ENCODE measurements at regions not wholly inside any gene's neighbourhood (a gene's known extent, or its start where the extent isn't known, plus 50 kb on each side); places are given as distances from the start of the nearest gene placed in this dataset.

- Histone ChIP-seq H3K4me1 (peaks cover 0 to 17% (median 0%) of the 10 kb centered on the region in 3 donors), H3K9me3 (no peaks in the 10 kb centered on the region), H3K27me3 (peaks cover 26% of the 10 kb centered on the region), H3K4me3 (no peak overlapping the region), H3K27ac (no peak overlapping the region), H3K36me3 (no peaks in the 10 kb centered on the region)
- 7 to 17% methylated on average over 4 of the region's 4 CpGs for WGBS, 2 donors (ENCODE audit: low coverage in 1 of 2)
- no peak for ATAC-seq
- TF ChIP-seq CTCF (IDR thresholded peaks at IDR 0.05): no peak
- TF ChIP-seq POLR2A (IDR thresholded peaks at IDR 0.05): no peak
- TF ChIP-seq POLR2AphosphoS5 (IDR thresholded peaks at IDR 0.05): no peak
- TF ChIP-seq EP300 (IDR thresholded peaks at IDR 0.05): no peak
Measured at GRCh38 chr10:131436458-131436857, 124.9 kb upstream of the TCERG1L start.

GRCh38 chr10:131437556-131438475 lies 126.3 kb upstream of the TCERG1L start:
- peaks cover 17% of the 10 kb centered on the region for H3K27me3 ChIP-seq
- 86 to 94% methylated on average over 4 to 6 of the region's 13 CpGs for WGBS, 2 donors (ENCODE audit: low coverage in 1 of 2)
- TF ChIP-seq POLR2AphosphoS5 (IDR thresholded peaks at IDR 0.05): no peak
- no peak for TF ChIP-seq CTCF (IDR thresholded peaks at IDR 0.05)
- no peak for TF ChIP-seq POLR2A (IDR thresholded peaks at IDR 0.05)
- no peak for TF ChIP-seq EP300 (IDR thresholded peaks at IDR 0.05)
- H3K4me3 ChIP-seq: no peak overlapping the region
- ATAC-seq: no peak
- no peaks in the 10 kb centered on the region for H3K9me3 ChIP-seq
- H3K27ac ChIP-seq: no peak overlapping the region
- H3K4me1 ChIP-seq: peaks cover 0 to 17% (median 0%) of the 10 kb centered on the region in 3 donors
- no peaks in the 10 kb centered on the region for H3K36me3 ChIP-seq

- H3K27me3 ChIP-seq: peaks cover 25% of the 10 kb centered on the region
- H3K36me3 ChIP-seq: no peaks in the 10 kb centered on the region
- no peak overlapping the region for H3K4me3 ChIP-seq
- H3K27ac ChIP-seq: no peak overlapping the region
- TF ChIP-seq CTCF (IDR thresholded peaks at IDR 0.05): no peak
- TF ChIP-seq POLR2AphosphoS5 (IDR thresholded peaks at IDR 0.05): no peak
- TF ChIP-seq POLR2A (IDR thresholded peaks at IDR 0.05): no peak
- TF ChIP-seq EP300 (IDR thresholded peaks at IDR 0.05): no peak
- WGBS, 2 donors (ENCODE audit: low coverage in 1 of 2): 89% methylated on average over 4 of the region's 4 CpGs; no CpG with 5 or more reads in 1 of the 2 donors
- no peaks in the 10 kb centered on the region for H3K9me3 ChIP-seq
- no peak for ATAC-seq
- H3K4me1 ChIP-seq: peaks cover 0 to 17% (median 0%) of the 10 kb centered on the region in 3 donors
Measured at GRCh38 chr10:131438665-131439064, 127.1 kb upstream of the TCERG1L start.

- no peaks in the 10 kb centered on the region for H3K36me3 ChIP-seq
Measured at GRCh38 chr10:131439705-131440104, 128.2 kb upstream of the TCERG1L start.

More at GRCh38 chr10:131439705-131440104, 128.2 kb upstream of the TCERG1L start:
- Histone ChIP-seq H3K27ac (no peak overlapping the region), H3K4me3 (no peak overlapping the region), H3K27me3 (peaks cover 36% of the 10 kb centered on the region), H3K9me3 (no peaks in the 10 kb centered on the region), H3K4me1 (peaks cover 0 to 17% (median 0%) of the 10 kb centered on the region in 3 donors)
- TF ChIP-seq CTCF (IDR thresholded peaks at IDR 0.05): no peak
- no peak for TF ChIP-seq EP300 (IDR thresholded peaks at IDR 0.05)
- no peak for TF ChIP-seq POLR2A (IDR thresholded peaks at IDR 0.05)
- no peak for TF ChIP-seq POLR2AphosphoS5 (IDR thresholded peaks at IDR 0.05)
- WGBS, 2 donors (ENCODE audit: low coverage in 1 of 2): 58 to 90% methylated on average over 2 to 3 of the region's 6 CpGs
- ATAC-seq: no peak

All from gastroesophageal sphincter (tissue), 4 donors.